HCT116 (cell line): ENCODE measurements at regions not wholly inside any gene's neighbourhood (a gene's known extent, or its start where the extent isn't known, plus 50 kb on each side); places are given as distances from the start of the nearest gene placed in this dataset.

ENCODE experiments used
- CEBPB ChIP-seq: IDR thresholded peaks from 2 replicates; pipeline ENCODE4 v1.6.1; 2012; ENCODE audit warnings: low read depth
- CTCF ChIP-seq, 3 experiments: fragments of 200-600 bp in 1 of 3; sonication (generic) in 1 of 3; IDR thresholded peaks in 2 of 3; conservative IDR thresholded peaks in 1 of 3; 2 replicates each; pipeline ENCODE4 v1.5.1; 2012 to 2017; ENCODE audit warnings: low read depth in 2 of 3, low read length in 2 of 3, antibody characterized with exemption in 1 of 3, borderline replicate concordance in 1 of 3, control low read depth in 1 of 3, mild to moderate bottlenecking in 1 of 3, mixed read lengths in 1 of 3, mixed run types in 1 of 3, moderate library complexity in 1 of 3; ENCODE audit not compliant: insufficient read depth in 1 of 3
- EZH2 ChIP-seq: fragments of 200-600 bp; sonication (generic); IDR thresholded peaks from 2 replicates; pipeline ENCODE4 v1.6.1; 2017; ENCODE audit warnings: antibody characterized with exemption, mixed run types
- POLR2AphosphoS5 ChIP-seq: IDR thresholded peaks from 2 replicates; pipeline ENCODE4 v1.6.1; 2011; ENCODE audit warnings: mild to moderate bottlenecking, low read depth, low read length, moderate library complexity
- REST ChIP-seq: IDR thresholded peaks from 2 replicates; pipeline ENCODE4 v1.6.1; 2012; ENCODE audit warnings: low read depth
- YY1 ChIP-seq: IDR thresholded peaks from 2 replicates; pipeline ENCODE4 v1.6.1; 2011; ENCODE audit warnings: low read length, low read depth, moderate library complexity, mild to moderate bottlenecking; ENCODE audit not compliant: insufficient replicate concordance; ENCODE audit errors: extremely low read depth
- ZFX ChIP-seq: fragments of 450-650 bp; IDR thresholded peaks from 2 replicates; pipeline ENCODE4 v1.6.1; 2017

DNA sequence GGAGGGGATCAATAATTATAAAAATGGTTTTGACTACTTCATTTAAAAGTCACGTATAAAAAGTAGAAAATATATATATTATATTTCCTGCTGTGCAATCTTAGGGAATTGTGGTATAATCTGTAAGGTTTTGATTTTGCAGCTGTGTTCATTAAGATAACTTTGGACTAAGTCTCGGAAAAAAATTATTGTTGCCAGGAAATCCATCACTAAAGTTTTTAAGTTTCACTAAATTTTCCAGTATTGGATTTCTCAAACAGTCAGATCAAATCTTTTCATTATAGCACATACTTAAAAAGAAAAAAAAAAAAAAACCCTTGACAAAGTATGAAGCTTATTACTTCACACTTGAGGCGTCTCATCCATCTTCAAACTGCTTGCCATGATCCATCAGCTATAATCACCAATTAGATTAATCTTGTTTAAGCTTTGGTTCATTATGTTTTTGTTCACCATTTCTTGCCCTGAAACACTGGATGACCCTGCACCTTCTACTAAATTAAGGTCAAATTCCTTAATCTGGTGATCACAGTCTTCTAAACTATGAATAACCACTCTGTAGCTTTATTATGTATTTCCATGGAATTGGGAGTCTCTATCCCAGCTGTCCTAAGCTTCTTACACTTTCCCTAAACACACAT, 326.6 kb upstream of the COL3A1 start:
- TF ChIP-seq CEBPB, result no peak
- no peak for TF ChIP-seq CTCF (IDR thresholded peaks at IDR 0.05 in 2 of 3, conservative IDR thresholded peaks at IDR 0.05 in 1 of 3; ENCODE audit: borderline replicate concordance in 1 of 3, insufficient read depth in 1 of 3, low read depth in 2 of 3, low read length in 2 of 3)
- TF ChIP-seq POLR2AphosphoS5, result no peak
- no peak for TF ChIP-seq ZFX
- TF ChIP-seq EZH2, result no peak
- no peak for TF ChIP-seq YY1
- TF ChIP-seq REST, result no peak
